Activated naive CD8-positive, alpha-beta T cell treated with anti-CD3 and anti-CD28 coated beads for 36 hours (primary cell): ENCODE measurements at regions not wholly inside any gene's neighbourhood (a gene's known extent, or its start where the extent isn't known, plus 50 kb on each side); places are given as distances from the start of the nearest gene placed in this dataset.

Source experiments
- DNase-seq: peaks from one replicate; pipeline ENCODE4 v3.0.0; 2021
- H3K27ac Mint-ChIP-seq: one replicate; pipeline ENCODE4 v1.8.0; 2022; ENCODE audit warnings: mild to moderate bottlenecking, moderate library complexity, mixed read lengths
- H3K27me3 Mint-ChIP-seq: one replicate; pipeline ENCODE4 v1.8.0; 2022; ENCODE audit warnings: mild to moderate bottlenecking, mixed read lengths
- H3K36me3 Mint-ChIP-seq: one replicate; pipeline ENCODE4 v1.8.0; 2021; ENCODE audit warnings: mild to moderate bottlenecking, mixed read lengths
- H3K4me1 Mint-ChIP-seq: one replicate; pipeline ENCODE4 v1.8.0; 2021; ENCODE audit warnings: mixed read lengths
- H3K4me3 Mint-ChIP-seq: one replicate; pipeline ENCODE4 v1.8.0; 2022; ENCODE audit warnings: mild to moderate bottlenecking, moderate library complexity, mixed read lengths
- H3K9me3 Mint-ChIP-seq: one replicate; pipeline ENCODE4 v1.8.0; 2022; ENCODE audit warnings: mixed read lengths

- H3K36me3 Mint-ChIP-seq = no peaks in the 10 kb centered on the region
- no peaks in the 10 kb centered on the region for H3K4me1 Mint-ChIP-seq
- no peak overlapping the region for H3K4me3 Mint-ChIP-seq
- H3K27ac Mint-ChIP-seq = no peak overlapping the region
- H3K27me3 Mint-ChIP-seq = no peaks in the 10 kb centered on the region
- H3K9me3 Mint-ChIP-seq = no peaks in the 10 kb centered on the region
- no peak for DNase-seq
Observed at GRCh38 chr2:22756276-22757043, 628.5 kb upstream of the KLHL29 start.

GRCh38 chr2:22769497-22769896 lies 615.5 kb upstream of the KLHL29 start:
- H3K9me3 Mint-ChIP-seq = no peaks in the 10 kb centered on the region
- no peak for DNase-seq
- no peaks in the 10 kb centered on the region for H3K36me3 Mint-ChIP-seq
- no peaks in the 10 kb centered on the region for H3K4me1 Mint-ChIP-seq
- H3K4me3 Mint-ChIP-seq = no peak overlapping the region
- H3K27me3 Mint-ChIP-seq = no peaks in the 10 kb centered on the region
- H3K27ac Mint-ChIP-seq = no peak overlapping the region

- H3K27me3 Mint-ChIP-seq = no peaks in the 10 kb centered on the region
- no peak overlapping the region for H3K27ac Mint-ChIP-seq
Observed at GRCh38 chr2:22784566-22784965, 600.4 kb upstream of the KLHL29 start.

GRCh38 chr2:22786817-22787216 lies 598.2 kb upstream of the KLHL29 start:
- Mint-ChIP-seq H3K4me1 (no peaks in the 10 kb centered on the region), H3K36me3 (no peaks in the 10 kb centered on the region), H3K27me3 (no peaks in the 10 kb centered on the region), H3K27ac (no peak overlapping the region), H3K9me3 (peaks cover 2% of the 10 kb centered on the region), H3K4me3 (no peak overlapping the region)
- DNase-seq = no peak

More at GRCh38 chr2:22784566-22784965, 600.4 kb upstream of the KLHL29 start:
- no peaks in the 10 kb centered on the region for H3K4me1 Mint-ChIP-seq
- H3K9me3 Mint-ChIP-seq = peaks cover 2% of the 10 kb centered on the region
- H3K4me3 Mint-ChIP-seq = no peak overlapping the region
- no peaks in the 10 kb centered on the region for H3K36me3 Mint-ChIP-seq
- no peak for DNase-seq

- peaks cover 2% of the 10 kb centered on the region for H3K9me3 Mint-ChIP-seq
- H3K4me1 Mint-ChIP-seq = no peaks in the 10 kb centered on the region
- no peaks in the 10 kb centered on the region for H3K27me3 Mint-ChIP-seq
- no peak overlapping the region for H3K4me3 Mint-ChIP-seq
- DNase-seq = no peak
- H3K27ac Mint-ChIP-seq = no peak overlapping the region
- no peaks in the 10 kb centered on the region for H3K36me3 Mint-ChIP-seq
Observed at GRCh38 chr2:22787745-22788144, 597.2 kb upstream of the KLHL29 start.

- H3K27ac Mint-ChIP-seq = no peak overlapping the region
- H3K27me3 Mint-ChIP-seq = no peaks in the 10 kb centered on the region
- H3K9me3 Mint-ChIP-seq = peaks cover 2% of the 10 kb centered on the region
- H3K36me3 Mint-ChIP-seq = no peaks in the 10 kb centered on the region
- H3K4me1 Mint-ChIP-seq = no peaks in the 10 kb centered on the region
- DNase-seq = no peak
- no peak overlapping the region for H3K4me3 Mint-ChIP-seq
Observed at GRCh38 chr2:22788749-22789327, 596.1 kb upstream of the KLHL29 start.

- DNase-seq = no peak
- Mint-ChIP-seq H3K4me3 (no peak overlapping the region), H3K27ac (no peak overlapping the region)
Observed at GRCh38 chr2:22795287-22795866, 589.6 kb upstream of the KLHL29 start.

GRCh38 chr2:22798386-22798785 lies 586.6 kb upstream of the KLHL29 start:
- H3K27ac Mint-ChIP-seq = no peak overlapping the region
- no peak for DNase-seq
- H3K9me3 Mint-ChIP-seq = no peaks in the 10 kb centered on the region
- no peaks in the 10 kb centered on the region for H3K27me3 Mint-ChIP-seq
- H3K36me3 Mint-ChIP-seq = no peaks in the 10 kb centered on the region
- H3K4me1 Mint-ChIP-seq = no peaks in the 10 kb centered on the region
- no peak overlapping the region for H3K4me3 Mint-ChIP-seq

More at GRCh38 chr2:22795287-22795866, 589.6 kb upstream of the KLHL29 start:
- Mint-ChIP-seq H3K4me1 (no peaks in the 10 kb centered on the region), H3K27me3 (no peaks in the 10 kb centered on the region), H3K9me3 (no peaks in the 10 kb centered on the region), H3K36me3 (no peaks in the 10 kb centered on the region)

GRCh38 chr2:22800412-22800811 lies 584.6 kb upstream of the KLHL29 start:
- Mint-ChIP-seq H3K4me1 (no peaks in the 10 kb centered on the region), H3K9me3 (peaks cover 6% of the 10 kb centered on the region), H3K4me3 (no peak overlapping the region), H3K27me3 (no peaks in the 10 kb centered on the region), H3K27ac (no peak overlapping the region), H3K36me3 (no peaks in the 10 kb centered on the region)
- DNase-seq = no peak

- no peak overlapping the region for H3K27ac Mint-ChIP-seq
- DNase-seq = no peak
- H3K9me3 Mint-ChIP-seq = peaks cover 9% of the 10 kb centered on the region
- no peaks in the 10 kb centered on the region for H3K4me1 Mint-ChIP-seq
- no peak overlapping the region for H3K4me3 Mint-ChIP-seq
- no peaks in the 10 kb centered on the region for H3K36me3 Mint-ChIP-seq
- H3K27me3 Mint-ChIP-seq = no peaks in the 10 kb centered on the region
Observed at GRCh38 chr2:22801071-22801470, 583.9 kb upstream of the KLHL29 start.

- Mint-ChIP-seq H3K4me1 (no peaks in the 10 kb centered on the region), H3K27me3 (no peaks in the 10 kb centered on the region), H3K9me3 (peaks cover 15% of the 10 kb centered on the region), H3K27ac (no peak overlapping the region), H3K36me3 (no peaks in the 10 kb centered on the region), H3K4me3 (no peak overlapping the region)
- DNase-seq = no peak
Observed at GRCh38 chr2:22801970-22802369, 583.0 kb upstream of the KLHL29 start.

- DNase-seq = no peak
- Mint-ChIP-seq H3K4me1 (no peaks in the 10 kb centered on the region), H3K27ac (no peak overlapping the region), H3K27me3 (no peaks in the 10 kb centered on the region), H3K4me3 (no peak overlapping the region), H3K36me3 (no peaks in the 10 kb centered on the region), H3K9me3 (peaks cover 16% of the 10 kb centered on the region)
Observed at GRCh38 chr2:22807872-22808271, 577.1 kb upstream of the KLHL29 start.

- no peak for DNase-seq
- H3K4me3 Mint-ChIP-seq = no peak overlapping the region
Observed at GRCh38 chr2:22810602-22811001, 574.4 kb upstream of the KLHL29 start.

GRCh38 chr2:22812065-22812680 lies 572.8 kb upstream of the KLHL29 start:
- no peaks in the 10 kb centered on the region for H3K36me3 Mint-ChIP-seq
- no peak overlapping the region for H3K27ac Mint-ChIP-seq
- DNase-seq = no peak
- H3K9me3 Mint-ChIP-seq = no peaks in the 10 kb centered on the region
- no peaks in the 10 kb centered on the region for H3K4me1 Mint-ChIP-seq
- H3K27me3 Mint-ChIP-seq = no peaks in the 10 kb centered on the region
- no peak overlapping the region for H3K4me3 Mint-ChIP-seq

More at GRCh38 chr2:22810602-22811001, 574.4 kb upstream of the KLHL29 start:
- peaks cover 8% of the 10 kb centered on the region for H3K9me3 Mint-ChIP-seq
- no peak overlapping the region for H3K27ac Mint-ChIP-seq
- no peaks in the 10 kb centered on the region for H3K36me3 Mint-ChIP-seq
- no peaks in the 10 kb centered on the region for H3K27me3 Mint-ChIP-seq
- no peaks in the 10 kb centered on the region for H3K4me1 Mint-ChIP-seq

- no peaks in the 10 kb centered on the region for H3K27me3 Mint-ChIP-seq
- H3K4me1 Mint-ChIP-seq = no peaks in the 10 kb centered on the region
- DNase-seq = no peak
- no peak overlapping the region for H3K27ac Mint-ChIP-seq
- H3K9me3 Mint-ChIP-seq = no peaks in the 10 kb centered on the region
- H3K36me3 Mint-ChIP-seq = no peaks in the 10 kb centered on the region
- H3K4me3 Mint-ChIP-seq = no peak overlapping the region
Observed at GRCh38 chr2:22817197-22817596, 567.8 kb upstream of the KLHL29 start.
